KBM-7 (cell line): ENCODE measurements at regions not wholly inside any gene's neighbourhood (a gene's known extent, or its start where the extent isn't known, plus 50 kb on each side); places are given as distances from the start of the nearest gene placed in this dataset.
A peak's percentile ranks its signal among the peaks of the same experiment; 100 is the strongest.

Experiments used
- DNase-seq: peaks from one replicate; pipeline ENCODE4 v3.0.0-alpha.2; 2015
- in situ Hi-C: fragments of 300-500 bp; cut with MboI; formaldehyde crosslinking; loops from 2 replicates; pipeline ENCODE4 v1.14.3; 2020; ENCODE audit warnings: low sequenced_read_pairs, low pct_unique_long_range_greater_than_20kb, mixed read lengths

DNA sequence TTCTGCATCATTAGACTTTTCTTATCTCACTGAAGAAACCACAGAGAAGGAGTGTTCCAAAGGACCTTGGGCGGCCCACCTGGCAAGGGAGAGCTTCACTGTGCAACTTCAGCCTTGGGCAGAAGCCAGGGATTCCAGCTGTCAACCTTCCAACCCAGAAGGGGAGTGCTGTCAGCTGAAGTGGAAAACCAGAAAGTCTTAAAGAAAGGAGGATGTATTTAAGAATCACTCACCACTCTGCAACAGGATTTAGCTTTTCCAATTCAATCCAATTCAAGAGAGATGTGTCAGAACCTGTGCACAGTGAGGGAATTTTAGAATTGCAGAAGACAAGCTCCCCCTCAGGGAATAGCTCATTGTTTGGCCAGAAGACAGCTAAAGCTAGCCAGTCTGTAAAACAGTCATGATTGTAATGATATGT is 553.7 kb downstream of the CD83 start:
- in situ Hi-C loops, result no loop called here
- DNase-seq, result no peak

DNA sequence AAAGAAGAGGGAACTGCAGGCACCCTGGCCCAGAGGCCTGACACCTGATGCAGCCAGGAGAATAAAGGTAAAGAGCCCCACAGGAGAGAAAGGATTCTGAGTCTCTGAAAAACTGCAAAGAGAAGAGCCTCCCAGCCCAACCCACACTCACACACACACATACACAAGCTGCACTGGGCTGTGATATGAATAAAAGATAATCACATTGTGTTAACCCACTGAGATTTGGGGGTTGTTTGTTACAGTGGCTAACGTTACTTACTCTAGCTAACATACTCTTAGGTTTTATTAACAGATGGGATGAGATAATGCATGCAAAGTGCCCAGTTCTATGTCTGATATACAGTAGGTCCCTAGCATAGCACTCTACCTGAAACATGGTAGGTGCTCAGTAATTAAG is 554.4 kb downstream of the CD83 start:
- in situ Hi-C loops, result no loop called here
- no peak for DNase-seq

DNA sequence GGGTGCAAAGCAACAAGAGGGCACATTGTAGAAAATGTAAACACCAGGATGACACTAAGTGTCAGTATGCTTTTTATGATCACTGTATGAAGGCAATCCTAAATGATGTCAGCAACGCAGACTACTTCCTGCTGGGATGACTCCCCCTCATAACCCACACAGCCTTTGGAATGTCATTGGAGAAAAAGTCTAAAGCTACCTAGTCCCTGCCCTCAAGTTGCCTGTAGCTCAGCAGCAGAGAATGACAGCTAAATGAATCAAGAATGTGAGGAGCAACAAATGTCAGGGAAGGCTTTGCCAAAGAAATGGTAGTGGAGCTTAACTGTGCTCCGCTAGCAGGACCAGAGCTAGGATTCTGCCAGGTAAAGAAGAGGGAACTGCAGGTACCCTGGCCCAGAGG is 555.6 kb downstream of the CD83 start:
- in situ Hi-C loops, result no loop called here
- DNase-seq, result no peak

DNA sequence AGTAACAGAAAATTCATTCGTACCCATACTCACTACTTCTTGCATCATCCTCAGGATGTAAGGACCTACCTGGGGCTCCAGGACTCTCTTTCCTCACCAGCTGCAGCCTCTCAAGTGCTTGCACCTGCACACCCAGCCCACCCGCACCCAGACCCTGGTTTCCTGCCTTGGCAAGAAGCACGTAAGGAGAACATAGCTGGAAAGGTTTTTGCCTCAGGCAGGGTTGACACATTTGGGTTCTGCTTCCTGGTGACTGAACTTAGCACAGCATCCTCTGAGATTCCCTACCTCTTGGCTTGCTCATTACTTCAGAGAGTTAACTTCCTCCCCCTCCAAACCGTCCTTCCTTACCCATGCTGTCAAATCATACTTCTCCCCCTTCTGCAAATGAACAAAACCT is 556.9 kb downstream of the CD83 start:
- in situ Hi-C loops, result no loop called here
- DNase-seq, result no peak

DNA sequence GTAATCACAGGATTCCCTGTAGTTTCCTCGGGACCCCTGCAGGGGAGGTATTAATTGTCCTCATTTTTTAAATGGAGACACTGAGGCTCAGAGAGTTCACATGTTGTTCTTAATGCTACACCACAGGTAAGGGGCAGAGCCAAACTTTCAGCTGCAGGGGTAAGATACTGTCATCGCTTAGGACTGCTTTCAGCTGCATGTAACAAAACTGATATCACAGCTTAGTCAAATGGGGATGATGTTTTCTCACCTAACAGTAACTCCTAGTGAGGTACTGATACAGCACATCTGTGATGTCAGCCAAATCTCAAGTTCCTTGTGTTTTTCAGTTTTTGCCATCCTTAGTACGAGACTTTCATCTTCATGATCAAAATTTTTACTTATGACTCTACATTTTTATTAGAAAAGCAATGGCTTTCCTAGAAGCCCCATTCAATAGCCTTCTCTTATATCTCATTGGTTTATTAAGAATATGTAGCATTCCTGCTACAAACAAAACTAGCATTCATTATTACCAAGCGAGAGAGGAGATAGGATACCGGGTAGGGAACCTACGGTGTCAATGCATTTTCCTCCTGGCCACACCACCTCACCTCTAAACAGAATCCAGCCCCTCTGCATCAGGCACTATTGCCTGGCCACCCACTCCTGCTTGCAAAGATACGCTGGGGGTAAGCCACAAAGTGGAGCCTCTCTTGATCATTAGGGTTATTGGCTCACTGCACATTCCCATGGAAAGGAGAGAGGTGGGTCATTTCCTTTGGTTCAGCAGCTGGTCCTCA is 557.5 kb downstream of the CD83 start:
- in situ Hi-C loops, result no loop called here

DNA sequence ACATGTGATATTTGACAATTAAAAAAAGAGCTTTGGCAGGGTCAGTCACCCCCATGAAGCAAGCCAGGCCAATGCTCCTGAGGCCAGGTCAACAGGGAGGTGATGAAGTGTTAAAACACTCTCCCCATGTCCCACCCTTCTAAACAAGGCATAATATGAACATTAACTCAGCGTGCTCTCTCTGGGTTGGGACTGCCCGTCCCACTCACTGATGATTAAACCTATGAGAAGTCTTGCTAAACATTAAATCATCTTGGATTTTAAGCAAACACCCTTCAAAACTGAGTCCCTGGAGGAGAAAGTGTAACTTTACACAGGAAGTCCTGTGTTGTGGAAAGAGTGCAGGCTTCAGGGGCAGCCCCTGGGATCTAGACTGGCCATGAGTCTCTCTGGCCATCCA is 558.5 kb downstream of the CD83 start:
- in situ Hi-C loops, result no loop called here
- DNase-seq, result no peak

More for the DNA sequence above, 557.5 kb downstream of the CD83 start:
- DNase-seq, result no peak

DNA sequence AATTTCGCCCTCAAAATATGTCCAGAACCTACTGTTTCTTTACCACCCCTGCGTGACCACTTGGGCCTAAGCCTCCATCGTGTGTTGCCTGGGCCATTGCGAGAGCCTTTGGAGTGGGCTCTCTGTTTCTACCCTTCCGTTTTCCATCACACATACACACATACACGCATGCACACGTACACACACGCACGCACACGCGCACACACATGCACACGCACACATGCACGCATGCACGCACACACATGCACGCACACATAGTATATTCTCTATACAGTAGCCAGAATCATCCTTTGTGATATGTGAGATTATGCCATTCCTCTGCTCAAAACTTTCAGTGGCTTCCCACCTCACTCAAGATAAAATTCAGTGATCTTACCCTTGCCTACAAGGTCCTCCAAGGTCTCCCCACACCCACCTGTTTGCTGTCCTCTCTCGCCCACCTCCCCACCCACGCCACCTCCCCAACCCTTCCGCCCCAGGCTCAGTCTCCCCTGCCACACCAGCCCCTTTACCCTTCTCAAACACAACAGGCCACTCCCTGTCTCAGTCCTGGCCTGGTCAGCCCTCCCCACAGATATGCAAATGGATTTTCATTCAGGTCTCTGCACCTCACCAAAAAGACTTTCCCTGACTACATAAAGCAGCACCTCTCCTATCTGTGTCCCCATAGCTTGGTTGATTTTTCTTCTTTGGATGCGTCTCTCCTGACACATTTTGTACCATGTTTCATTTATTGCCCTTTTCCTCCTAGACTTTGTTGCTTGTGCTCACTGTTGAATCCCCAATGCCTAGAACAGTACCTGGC is 559.6 kb downstream of the CD83 start:
- in situ Hi-C loops, result no loop called here
- DNase-seq, result no peak

DNA sequence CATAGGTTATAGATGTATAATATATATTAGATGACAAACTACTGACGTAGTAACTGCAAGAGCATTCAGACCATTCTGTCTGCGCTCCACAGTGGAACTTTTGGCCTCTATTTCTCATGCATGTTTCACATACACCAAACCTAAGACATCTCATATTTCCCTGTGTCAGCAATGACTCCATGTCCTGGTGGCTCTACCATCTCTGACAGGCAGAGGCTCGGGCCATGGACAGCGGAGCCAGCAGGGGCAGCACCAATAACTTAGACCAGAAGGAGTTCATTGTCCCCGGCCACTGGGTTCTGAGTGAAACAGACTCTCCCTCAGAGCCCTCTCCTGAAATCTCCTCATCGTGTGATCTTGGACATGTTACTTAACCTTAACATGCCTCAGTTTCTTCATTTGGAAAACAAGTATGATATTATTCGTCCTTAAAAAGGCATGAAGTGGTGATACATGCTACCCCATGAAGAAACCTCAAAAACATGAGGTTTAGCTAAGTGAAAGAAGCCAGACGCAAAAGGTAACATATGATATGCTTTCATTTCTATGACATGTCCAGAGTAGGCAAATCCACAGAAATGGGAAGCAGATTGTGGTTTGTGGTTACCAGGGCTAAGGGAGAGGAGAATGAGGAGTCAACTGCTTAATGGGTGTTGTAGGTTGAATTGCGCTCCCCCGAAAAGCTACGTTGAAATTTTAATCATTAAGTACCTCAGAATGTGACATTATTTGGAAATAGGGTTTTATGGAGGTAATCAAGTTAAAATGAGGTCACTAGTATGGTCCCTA is 564.0 kb upstream of the JARID2 start:
- peak; percentile 85 for DNase-seq
- in situ Hi-C loops, result no loop called here

DNA sequence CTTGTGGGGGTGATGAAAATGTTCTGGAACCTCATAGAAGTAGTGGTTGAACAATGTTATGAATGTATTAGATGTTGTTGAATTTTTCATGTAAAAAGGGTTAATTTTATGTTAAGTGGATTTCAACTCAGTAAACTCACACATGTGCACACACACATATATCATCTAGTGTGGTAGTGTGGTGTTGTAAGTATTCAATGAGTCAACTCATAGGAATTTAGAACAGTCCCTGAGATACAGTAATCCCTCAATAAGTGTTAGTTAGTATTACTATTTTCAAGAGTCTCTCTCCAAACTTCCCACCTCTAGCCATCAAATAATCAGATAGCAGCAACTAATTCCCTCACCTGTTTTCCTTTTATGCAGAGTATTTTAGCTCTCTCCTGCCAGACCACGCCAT is 563.1 kb upstream of the JARID2 start:
- in situ Hi-C loops, result no loop called here
- no peak for DNase-seq

DNA sequence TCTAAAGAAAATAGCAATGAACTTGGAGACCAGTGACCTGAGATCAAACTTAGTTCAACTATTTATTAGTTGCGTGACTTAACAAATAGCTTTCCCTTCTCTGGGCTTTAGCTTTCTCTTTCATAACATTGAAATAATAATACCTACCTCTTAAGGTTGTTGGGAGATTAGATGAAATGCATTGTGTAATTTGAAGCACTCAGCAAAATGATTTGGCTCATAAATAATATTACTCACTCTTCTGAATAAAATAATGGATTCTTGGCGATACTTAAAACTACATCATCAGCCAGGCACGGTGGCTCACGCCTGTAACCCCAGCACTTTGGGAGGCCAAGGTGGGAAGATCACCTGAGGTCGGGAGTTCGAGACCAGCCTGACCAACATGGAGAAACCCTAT is 556.2 kb upstream of the JARID2 start:
- no peak for DNase-seq
- in situ Hi-C loops, result no loop called here

DNA sequence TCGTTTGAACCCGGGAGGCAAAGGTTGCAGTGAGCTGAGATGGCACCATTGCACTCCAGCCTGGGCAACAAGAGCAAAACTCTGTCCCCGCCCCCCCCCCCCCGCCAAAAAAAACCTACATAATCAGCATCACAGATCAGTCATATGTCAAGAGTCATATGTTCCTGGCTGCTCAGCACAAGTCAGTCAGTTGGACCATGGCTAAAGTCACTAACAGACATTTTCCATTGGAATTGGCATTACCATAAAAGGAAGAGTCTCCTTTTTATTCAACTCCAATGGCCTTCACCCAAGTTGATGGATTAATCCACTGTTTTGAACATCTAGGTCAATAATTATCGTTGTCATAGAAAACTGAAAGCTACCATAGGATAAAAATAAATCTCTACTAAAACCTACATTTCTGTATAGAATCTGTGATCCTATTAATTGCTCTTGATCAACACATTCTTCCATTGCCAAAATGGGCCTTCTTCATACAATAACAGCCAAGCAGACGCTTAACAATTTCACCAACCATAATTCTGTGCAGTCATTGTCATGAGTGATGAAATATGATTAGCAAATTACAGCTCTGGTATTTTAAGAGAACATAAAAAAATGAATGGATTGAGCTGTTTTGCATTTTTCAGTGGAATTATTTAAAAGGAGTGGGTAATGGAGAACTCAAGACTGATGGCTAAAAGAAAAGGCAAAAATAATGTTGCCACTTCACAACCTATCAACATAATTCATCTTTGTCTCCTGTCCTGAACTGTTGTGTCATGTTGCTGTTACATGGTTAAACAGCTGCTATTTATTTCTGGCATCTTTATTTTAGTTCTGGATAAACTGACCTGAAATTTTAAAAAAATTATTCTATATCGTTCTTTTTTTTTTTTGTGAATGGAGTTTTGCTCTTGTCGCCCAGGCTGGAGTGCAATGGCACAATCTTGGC is 555.5 kb upstream of the JARID2 start:
- DNase-seq, result no peak

DNA sequence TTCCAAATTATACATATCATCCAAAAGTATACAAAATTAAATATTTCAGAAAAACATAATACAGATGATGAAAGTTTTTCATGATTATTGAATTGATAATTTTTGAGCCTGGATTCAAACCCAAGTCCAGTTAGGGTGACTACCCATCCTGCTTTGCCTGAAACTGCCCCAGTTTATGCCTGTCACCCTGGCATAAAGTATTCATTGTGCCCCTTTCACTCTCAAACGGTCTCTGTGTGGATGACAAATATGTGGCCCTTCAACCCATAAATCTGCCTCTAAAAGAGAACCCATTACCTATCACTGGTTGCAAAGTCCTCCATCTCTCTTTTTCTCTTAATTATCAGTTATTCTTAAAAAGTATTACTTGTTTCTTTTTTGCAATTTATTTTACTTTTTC is 553.7 kb upstream of the JARID2 start:
- in situ Hi-C loops, result no loop called here

More for the DNA sequence above, 555.5 kb upstream of the JARID2 start:
- in situ Hi-C loops, result no loop called here

DNA sequence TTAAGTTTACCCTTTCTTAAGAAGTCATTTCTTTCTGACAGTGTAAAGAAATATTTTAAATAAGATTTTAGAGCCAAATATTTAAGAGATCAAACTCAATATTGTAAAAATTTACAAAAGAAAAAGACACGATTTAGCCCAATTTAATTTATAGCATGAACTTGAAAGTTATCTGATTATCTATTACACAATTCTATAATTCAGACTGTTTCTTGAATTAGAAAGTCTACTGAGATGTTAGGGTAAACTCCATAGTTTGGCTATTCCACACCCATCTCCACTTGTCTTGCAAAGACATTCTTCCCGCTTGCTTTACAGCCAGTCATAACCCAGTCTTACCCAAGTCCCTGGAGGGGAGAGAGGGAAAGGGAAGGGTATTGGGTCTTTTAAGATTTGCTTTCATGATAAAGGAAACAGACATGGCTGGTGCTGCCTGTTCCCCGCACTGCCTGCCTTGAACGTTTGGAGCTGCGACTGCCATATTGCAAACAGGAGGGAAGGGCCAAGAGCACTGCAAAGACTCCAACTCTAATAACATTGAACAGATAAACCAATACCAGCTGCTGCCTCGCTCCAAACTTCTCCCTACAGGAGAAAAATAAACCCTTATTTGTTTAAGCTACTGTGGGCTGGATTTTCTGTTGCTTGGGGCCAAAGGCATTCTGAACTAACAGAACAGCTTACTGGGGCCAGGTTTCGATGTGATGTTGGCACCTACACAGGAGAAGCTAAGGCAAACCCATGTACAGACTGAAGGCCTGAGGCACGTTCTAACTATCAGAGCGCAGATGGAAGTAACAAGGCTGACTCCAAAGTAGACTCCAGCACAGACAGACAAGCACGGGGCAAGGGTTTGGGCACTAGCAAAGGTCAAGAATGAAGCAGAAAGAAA is 552.3 kb upstream of the JARID2 start:
- DNase-seq, result no peak
- in situ Hi-C loops, result no loop called here

More for the DNA sequence above, 553.7 kb upstream of the JARID2 start:
- DNase-seq, result peak; percentile 25

DNA sequence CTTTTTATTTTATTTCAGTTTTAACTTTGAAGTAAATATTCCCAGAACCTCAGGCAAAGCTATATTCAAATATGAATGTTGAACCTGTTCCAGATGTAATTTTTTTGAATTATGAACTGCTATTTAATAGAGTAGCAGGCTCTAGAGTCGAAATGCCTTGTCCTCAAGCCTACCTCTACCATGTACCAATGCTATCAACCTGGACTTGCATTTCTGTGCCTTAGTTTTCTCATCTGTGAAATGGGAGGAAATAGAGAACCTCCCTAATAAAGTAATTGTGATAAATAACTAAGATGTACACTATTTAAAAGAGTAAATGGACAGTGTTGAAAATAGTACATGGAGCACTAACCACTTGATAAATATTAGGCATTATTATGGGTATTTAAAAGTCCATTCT is 551.6 kb upstream of the JARID2 start:
- in situ Hi-C loops, result no loop called here
- DNase-seq, result no peak

DNA sequence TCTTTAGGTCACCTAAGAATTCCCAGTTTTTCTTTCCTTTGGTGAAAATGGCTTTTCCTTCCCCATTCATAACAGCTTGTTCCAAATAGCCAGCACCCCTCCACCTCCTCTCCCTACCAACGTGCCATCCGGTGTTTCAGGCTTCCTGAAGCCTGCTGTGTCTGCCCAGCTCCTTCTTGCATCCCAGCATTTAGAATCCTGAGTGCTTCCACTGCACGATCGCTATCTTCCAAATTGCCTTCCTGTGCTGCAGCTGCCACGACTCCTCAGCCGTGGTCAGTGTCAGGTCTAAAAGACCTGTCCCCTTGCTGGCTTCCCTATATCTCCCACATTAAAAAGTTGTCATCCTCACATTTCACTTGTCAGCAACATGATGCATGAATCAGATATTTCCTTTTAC is 550.3 kb upstream of the JARID2 start:
- DNase-seq, result no peak
- in situ Hi-C loops, result no loop called here

DNA sequence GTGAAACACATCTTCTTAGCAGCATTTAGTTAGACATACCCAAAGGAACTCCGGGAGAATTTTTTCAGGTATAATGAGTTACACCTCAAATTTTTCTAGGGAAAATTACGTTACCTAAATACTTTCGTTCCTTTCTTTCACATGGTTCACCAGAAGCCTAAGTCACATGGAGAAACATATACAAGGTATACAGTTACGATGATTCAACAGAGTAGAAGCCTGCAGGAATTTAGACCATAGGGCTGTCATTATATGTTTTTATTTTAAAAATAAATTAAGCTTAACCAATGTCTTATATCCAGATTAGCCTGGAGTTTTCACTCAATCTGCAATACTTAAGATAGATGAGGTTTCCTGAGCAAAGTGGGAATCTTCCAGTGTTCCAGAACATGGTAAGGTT is 549.5 kb upstream of the JARID2 start:
- DNase-seq, result no peak
- in situ Hi-C loops, result no loop called here

DNA sequence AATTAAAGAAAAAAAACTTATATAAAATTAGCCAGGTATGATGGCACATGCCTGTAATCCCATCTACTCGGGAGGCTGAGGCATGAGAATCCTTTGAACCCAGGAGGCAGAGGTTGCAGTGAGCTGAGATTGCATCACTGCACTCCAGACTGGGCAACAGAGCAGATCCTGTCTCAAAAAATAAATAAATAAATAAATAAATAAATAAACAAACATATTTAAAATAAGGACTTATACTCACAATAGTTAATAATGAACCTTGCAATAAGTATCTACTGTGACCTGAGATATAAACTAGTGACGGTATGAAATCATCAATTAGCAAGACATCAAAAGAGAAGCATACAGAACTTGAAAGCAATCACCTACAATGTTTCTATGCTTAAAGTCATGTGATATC is 548.4 kb upstream of the JARID2 start:
- in situ Hi-C loops, result no loop called here
- DNase-seq, result no peak
